Ovary (tissue), 7 donors: ENCODE measurements at regions not wholly inside any gene's neighbourhood (a gene's known extent, or its start where the extent isn't known, plus 50 kb on each side); places are given as distances from the start of the nearest gene placed in this dataset.

Experiments used
- DNase-seq, 5 donors: peaks; one replicate each; pipeline ENCODE4 v3.0.0-alpha.2; 2019 to 2020
- H3K27ac ChIP-seq, 2 donors: fragments of 200-600 bp; one replicate each; pipeline versions ENCODE4 v1.5.1 to v1.8.0; 2019 to 2022
- H3K27me3 ChIP-seq: fragments of 200-600 bp; one replicate; pipeline ENCODE4 v1.8.0; 2022
- H3K36me3 ChIP-seq: fragments of 200-600 bp; sonication (generic); one replicate; pipeline ENCODE4 v1.5.1; 2019
- H3K4me1 ChIP-seq: one replicate; pipeline ENCODE4 v1.8.1; 2013; ENCODE audit warnings: mild to moderate bottlenecking, moderate library complexity; ENCODE audit not compliant: insufficient read depth
- H3K4me3 ChIP-seq: fragments of 200-600 bp; sonication (generic); one replicate; pipeline ENCODE4 v1.5.1; 2017
- H3K9me3 ChIP-seq, 2 donors: fragments of 200-600 bp in 1 of 2; sonication (generic) in 1 of 2; one replicate each; pipeline versions ENCODE4 v1.5.1 to v1.8.1; 2013 to 2019; ENCODE audit warnings: mild to moderate bottlenecking in 1 of 2, moderate library complexity in 1 of 2
- CTCF ChIP-seq, 3 donors: fragments of 450-650 bp in 2 of 3; fragments of 200-600 bp in 1 of 3; IDR thresholded peaks; one replicate each; pipeline versions ENCODE4 v1.5.1 to v1.8.0; 2016 to 2022; ENCODE audit warnings: antibody characterized with exemption in 3 of 3, mild to moderate bottlenecking in 1 of 3
- EP300 ChIP-seq: sonication (generic); formaldehyde crosslinking; IDR thresholded peaks from one replicate; pipeline ENCODE4 v1.6.1; 2017; ENCODE audit warnings: antibody characterized with exemption
- POLR2A ChIP-seq: fragments of 450-650 bp; IDR thresholded peaks from one replicate; pipeline ENCODE4 v1.6.1; 2017; ENCODE audit warnings: antibody characterized with exemption, mild to moderate bottlenecking, moderate library complexity
- WGBS, 3 donors: extraction: QIAGEN DNeasy Blood & Tissue Kit in 1 of 3; methylation state at CpG; one replicate each; pipeline versions ENCODE4 v1.1.5 to v1.1.7; 2013 to 2017; 5-methylcytosine and 5-hydroxymethylcytosine counted together
- intact Hi-C, 4 donors: fragments of 100-400 bp; cut with DNase I; formaldehyde crosslinking; loops; one replicate each; pipeline versions ENCODE4 v1.11.0 to v1.15.1; 2022 to 2023
- donor health status: DM: no; HTN: no; CAD: no; lungs with moderate emphysema.
- donor health status: DM: no; HTN: no; CAD: no.
- donor health status: Bipolar disorder and iron deficiency.
- donor health status: DM: no; HTN: no; CAD: no.
- donor health status: DM: yes; HTN: yes; CAD: no.

- H3K9me3 ChIP-seq = no peaks in the 10 kb centered on the region
- WGBS, 3 donors = 72 to 79% (median 73%) methylated on average over 2 of the region's 2 CpGs
- H3K4me1 ChIP-seq = no peaks in the 10 kb centered on the region
- no peaks in the 10 kb centered on the region for H3K27me3 ChIP-seq
- H3K4me3 ChIP-seq = no peak overlapping the region
- TF ChIP-seq POLR2A (no peak), CTCF (IDR thresholded peaks at IDR 0.05) (no peak), EP300 (no peak)
- no peak for DNase-seq
- H3K27ac ChIP-seq = no peak overlapping the region
- intact Hi-C loops = no loop called here
- H3K36me3 ChIP-seq = no peaks in the 10 kb centered on the region
Measured at GRCh38 chrX:95367286-95367685, 1317.4 kb upstream of the DIAPH2 start.

GRCh38 chrX:95382799-95383198, 1301.8 kb upstream of the DIAPH2 start:
- Histone ChIP-seq H3K27ac (no peak overlapping the region), H3K27me3 (no peaks in the 10 kb centered on the region), H3K9me3 (no peaks in the 10 kb centered on the region), H3K4me1 (no peaks in the 10 kb centered on the region), H3K36me3 (no peaks in the 10 kb centered on the region), H3K4me3 (no peak overlapping the region)
- intact Hi-C loops = no loop called here
- no peak for TF ChIP-seq EP300
- no peak for TF ChIP-seq POLR2A
- no peak for TF ChIP-seq CTCF (IDR thresholded peaks at IDR 0.05)
- no peak for DNase-seq

GRCh38 chrX:95383778-95384177, 1300.9 kb upstream of the DIAPH2 start:
- TF ChIP-seq POLR2A (no peak), EP300 (no peak), CTCF (IDR thresholded peaks at IDR 0.05) (no peak)
- Histone ChIP-seq H3K36me3 (no peaks in the 10 kb centered on the region), H3K9me3 (no peaks in the 10 kb centered on the region), H3K4me3 (no peak overlapping the region), H3K27ac (no peak overlapping the region), H3K27me3 (no peaks in the 10 kb centered on the region), H3K4me1 (no peaks in the 10 kb centered on the region)
- DNase-seq = no peak
- intact Hi-C loops = no loop called here
- WGBS, 3 donors = 46 to 58% (median 46%) methylated on average over 2 of the region's 2 CpGs

GRCh38 chrX:95427389-95427788, 1257.3 kb upstream of the DIAPH2 start:
- 80 to 97% (median 89%) methylated on average over 2 of the region's 2 CpGs for WGBS, 3 donors
- intact Hi-C loops = no loop called here
- no peak overlapping the region for H3K27ac ChIP-seq

GRCh38 chrX:95435198-95435597, 1249.4 kb upstream of the DIAPH2 start:
- H3K27ac ChIP-seq = no peak overlapping the region
- no peak for TF ChIP-seq POLR2A
- no peak for TF ChIP-seq CTCF (IDR thresholded peaks at IDR 0.05)
- no peak for TF ChIP-seq EP300
- no peaks in the 10 kb centered on the region for H3K4me1 ChIP-seq
- no peak overlapping the region for H3K4me3 ChIP-seq
- intact Hi-C loops = no loop called here
- DNase-seq = no peak
- no peaks in the 10 kb centered on the region for H3K9me3 ChIP-seq
- no peaks in the 10 kb centered on the region for H3K36me3 ChIP-seq
- H3K27me3 ChIP-seq = no peaks in the 10 kb centered on the region

More at GRCh38 chrX:95427389-95427788, 1257.3 kb upstream of the DIAPH2 start:
- no peaks in the 10 kb centered on the region for H3K27me3 ChIP-seq
- H3K9me3 ChIP-seq = no peaks in the 10 kb centered on the region
- H3K4me1 ChIP-seq = no peaks in the 10 kb centered on the region
- H3K36me3 ChIP-seq = no peaks in the 10 kb centered on the region
- TF ChIP-seq EP300 = no peak
- TF ChIP-seq POLR2A = no peak
- DNase-seq = no peak
- no peak overlapping the region for H3K4me3 ChIP-seq
